ENCODE measurements at regions not wholly inside any gene's neighbourhood (a gene's known extent, or its start where the extent isn't known, plus 50 kb on each side); places are given as distances from the start of the nearest gene placed in this dataset.

- Histone ChIP-seq H2AK5ac (ENCODE audit: low read depth, low read length) (no peak overlapping the region), H3K9me3 (ENCODE audit: control insufficient read depth, insufficient read depth, low read length) (no peaks in the 10 kb centered on the region), H4K91ac (ENCODE audit: insufficient read depth, low read depth, low read length) (no peak overlapping the region), H4K5ac (ENCODE audit: low read depth, low read length) (no peak overlapping the region), H3K14ac (replicated peaks; ENCODE audit: low read depth, low read length) (no peak overlapping the region), H4K8ac (ENCODE audit: low read depth in 2 of 2, low read length in 2 of 2) (no peak overlapping the region), H3K4me1 (ENCODE audit: control insufficient read depth, insufficient read depth, low read length) (no peaks in the 10 kb centered on the region), H3K4me2 (ENCODE audit: low read depth, low read length) (no peak overlapping the region), H2BK15ac (ENCODE audit: low read depth, low read length) (no peak overlapping the region), H3K27me3 (ENCODE audit: control insufficient read depth, insufficient read depth, low read length) (no peaks in the 10 kb centered on the region), H2BK120ac (ENCODE audit: low read depth, low read length) (no peak overlapping the region), H3K4ac (ENCODE audit: low read depth, low read length) (no peak overlapping the region), H3K23ac (ENCODE audit: low read depth, low read length) (no peak overlapping the region), H3K27ac (ENCODE audit: insufficient read depth, low read length) (no peak overlapping the region), H3K9ac (ENCODE audit: low read depth, low read length) (no peak overlapping the region), H2AFZ (replicated peaks; ENCODE audit: low read length, poor library complexity) (no peak overlapping the region), H2BK20ac (ENCODE audit: low read depth, low read length) (no peak overlapping the region), H2AK9ac (replicated peaks; ENCODE audit: low read depth, low read length, poor library complexity) (no peak overlapping the region), H3K79me1 (ENCODE audit: low read depth in 1 of 2, low read length in 2 of 2) (no peaks in the 10 kb centered on the region), H4K20me1 (ENCODE audit: insufficient read depth, low read length) (no peaks in the 10 kb centered on the region), H3K36me3 (ENCODE audit: control insufficient read depth, insufficient read depth, low read length) (no peaks in the 10 kb centered on the region), H2BK5ac (ENCODE audit: low read depth, low read length, poor library complexity, severe bottlenecking) (no peak overlapping the region), H3K4me3 (ENCODE audit: insufficient read depth, low read depth, low read length) (no peak overlapping the region), H3K56ac (ENCODE audit: extremely low read depth, insufficient read depth, low read length) (no peak overlapping the region), H3K9me1 (ENCODE audit: insufficient read depth, low read length) (no peaks in the 10 kb centered on the region; the same call in 1 of the 2 replicates), H3K18ac (ENCODE audit: low read depth, low read length) (no peak overlapping the region)
- ChIA-PET CTCF (no interaction called here), POLR2A (ENCODE audit: unreplicated experiment) (no interaction called here)
- no CpG with 5 or more reads among the region's 3 CpGs for WGBS, 2 experiments (ENCODE audit: extremely low coverage in 2 of 2, insufficient read length in 1 of 2)
- dilution Hi-C loops (cut with HindIII; ENCODE audit: low sequenced_read_pairs, unreplicated experiment) (no loop called here), in situ Hi-C loops (cut with MboI; ENCODE audit: low sequenced_read_pairs) (no loop called here), intact Hi-C loops (cut with micrococcal nuclease) (no loop called here)
- no peak for DNase-seq
- BruUV-seq (replicated peaks) = no TSS peak
- ATAC-seq (ENCODE audit: low read depth) = no peak
- no peak for TF ChIP-seq SMC3 (IDR thresholded peaks at IDR 0.05; ENCODE audit: low read depth, low read length)
- no peak for TF ChIP-seq RFX5 (IDR thresholded peaks at IDR 0.05; ENCODE audit: low read depth, low read length)
- TF ChIP-seq MAFK (IDR thresholded peaks at IDR 0.05; ENCODE audit: low read depth, low read length) = peak; percentile 96
- TF ChIP-seq POLR2A (IDR thresholded peaks at IDR 0.05; ENCODE audit: low read depth, low read length) = no peak
- TF ChIP-seq, protein P1, sequence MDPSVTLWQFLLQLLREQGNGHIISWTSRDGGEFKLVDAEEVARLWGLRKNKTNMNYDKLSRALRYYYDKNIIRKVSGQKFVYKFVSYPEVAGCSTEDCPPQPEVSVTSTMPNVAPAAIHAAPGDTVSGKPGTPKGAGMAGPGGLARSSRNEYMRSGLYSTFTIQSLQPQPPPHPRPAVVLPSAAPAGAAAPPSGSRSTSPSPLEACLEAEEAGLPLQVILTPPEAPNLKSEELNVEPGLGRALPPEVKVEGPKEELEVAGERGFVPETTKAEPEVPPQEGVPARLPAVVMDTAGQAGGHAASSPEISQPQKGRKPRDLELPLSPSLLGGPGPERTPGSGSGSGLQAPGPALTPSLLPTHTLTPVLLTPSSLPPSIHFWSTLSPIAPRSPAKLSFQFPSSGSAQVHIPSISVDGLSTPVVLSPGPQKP (IDR thresholded peaks at IDR 0.05; ENCODE audit: borderline replicate concordance, low read depth, low read length) = no peak
- TF ChIP-seq USF2 (IDR thresholded peaks at IDR 0.05; ENCODE audit: low read depth, low read length) = no peak
- TF ChIP-seq RCOR1 (IDR thresholded peaks at IDR 0.05; ENCODE audit: insufficient replicate concordance, low read length) = no peak
These were observed 151.6 kb upstream of the PTPRK start for GRCh38 chr6:128672023-128672422.
